Stimulated activated CD4-positive, alpha-beta T cell treated with anti-CD3 and anti-CD28 coated beads, Interleukin-12 subunit alpha, Interleukin-12 subunit beta, amount 100 ng/mL, for 24 hours (primary cell): ENCODE measurements at regions not wholly inside any gene's neighbourhood (a gene's known extent, or its start where the extent isn't known, plus 50 kb on each side); places are given as distances from the start of the nearest gene placed in this dataset.

ENCODE experiments used
- DNase-seq, 2 experiments: peaks; one replicate each; pipeline ENCODE4 v3.0.0-alpha.2; 2020; ENCODE audit warnings: low read depth in 2 of 2

- DNase-seq = no peak
These were observed 83.8 kb downstream of the AXIN2 start for GRCh38 chr17:65477600-65477999.

GRCh38 chr17:65474660-65475059 lies 86.8 kb downstream of the AXIN2 start:
- no peak for DNase-seq

- no peak for DNase-seq
These were observed 87.5 kb downstream of the AXIN2 start for GRCh38 chr17:65473985-65474384.

GRCh38 chr17:65473363-65473762 lies 88.1 kb downstream of the AXIN2 start:
- DNase-seq = no peak

GRCh38 chr17:65472666-65473309 lies 88.7 kb downstream of the AXIN2 start:
- no peak for DNase-seq

- no peak for DNase-seq
These were observed 90.7 kb downstream of the AXIN2 start for GRCh38 chr17:65470783-65471182.

GRCh38 chr17:65468321-65468720 lies 93.1 kb downstream of the AXIN2 start:
- no peak for DNase-seq

- DNase-seq = no peak
These were observed 94.3 kb downstream of the AXIN2 start for GRCh38 chr17:65467156-65467555.

- DNase-seq = no peak
These were observed 94.9 kb downstream of the AXIN2 start for GRCh38 chr17:65466547-65466946.

GRCh38 chr17:65463242-65463641 lies 98.2 kb downstream of the AXIN2 start:
- no peak for DNase-seq

- no peak for DNase-seq
These were observed 101.6 kb downstream of the AXIN2 start for GRCh38 chr17:65459677-65460347.

GRCh38 chr17:65457635-65458257 lies 103.7 kb downstream of the AXIN2 start:
- DNase-seq = no peak

GRCh38 chr17:65457183-65457582 lies 104.3 kb downstream of the AXIN2 start:
- DNase-seq = no peak

- DNase-seq = no peak
These were observed 104.9 kb downstream of the AXIN2 start for GRCh38 chr17:65456368-65457151.

GRCh38 chr17:65455972-65456343 lies 105.5 kb downstream of the AXIN2 start:
- no peak for DNase-seq

- no peak for DNase-seq
These were observed 106.1 kb downstream of the AXIN2 start for GRCh38 chr17:65455154-65455971.

GRCh38 chr17:65453204-65453931 lies 108.1 kb downstream of the AXIN2 start:
- DNase-seq = no peak

- DNase-seq = no peak
These were observed 112.0 kb downstream of the AXIN2 start for GRCh38 chr17:65449495-65449894.

- no peak for DNase-seq
These were observed 113.6 kb downstream of the AXIN2 start for GRCh38 chr17:65447823-65448222.

GRCh38 chr17:65446838-65447526 lies 114.5 kb downstream of the AXIN2 start:
- DNase-seq = no peak
